CD14-positive monocyte (primary cell): ENCODE measurements at regions not wholly inside any gene's neighbourhood (a gene's known extent, or its start where the extent isn't known, plus 50 kb on each side); places are given as distances from the start of the nearest gene placed in this dataset.

Experiments
- DNase-seq, 3 donors: peaks; one replicate each; pipeline ENCODE4 v3.0.0-alpha.2; 2011 to 2022
- H2AFZ ChIP-seq: 2 replicates; pipeline ENCODE4 v1.6.0; 2012; ENCODE audit warnings: mild to moderate bottlenecking, low read depth, low read length, inconsistent platforms; ENCODE audit not compliant: insufficient read depth, poor library complexity, severe bottlenecking
- H3K27ac ChIP-seq, 2 donors: 1 replicate in 1 of 2; 2 replicates in 1 of 2; pipeline ENCODE4 v1.5.1; 2012 to 2013; ENCODE audit warnings: low read length in 2 of 2, control low read depth in 1 of 2, inconsistent platforms in 1 of 2, low read depth in 1 of 2, mild to moderate bottlenecking in 1 of 2
- H3K27me3 ChIP-seq, 2 donors: one replicate each; pipeline versions ENCODE4 v1.6.0 to v1.6.1; 2011 to 2013; ENCODE audit warnings: low read length in 2 of 2; ENCODE audit not compliant: control insufficient read depth in 2 of 2, insufficient read depth in 2 of 2
- H3K36me3 ChIP-seq, 2 donors: replicated peaks in 1 of 2; 1 replicate in 1 of 2; 2 replicates in 1 of 2; pipeline versions ENCODE4 v1.5.1 to v1.6.1; 2012 to 2013; ENCODE audit warnings: low read length in 2 of 2, control low read depth in 1 of 2, inconsistent platforms in 1 of 2, mild to moderate bottlenecking in 1 of 2; ENCODE audit not compliant: insufficient read depth in 2 of 2, control insufficient read depth in 1 of 2
- H3K4me1 ChIP-seq, 2 donors: 1 replicate in 1 of 2; 2 replicates in 1 of 2; pipeline versions ENCODE4 v1.5.1 to v1.6.1; 2012 to 2013; ENCODE audit warnings: low read length in 2 of 2, control low read depth in 1 of 2, inconsistent platforms in 1 of 2, mild to moderate bottlenecking in 1 of 2, moderate library complexity in 1 of 2; ENCODE audit not compliant: insufficient read depth in 2 of 2, control insufficient read depth in 1 of 2
- H3K4me2 ChIP-seq: replicated peaks from 2 replicates; pipeline ENCODE3; 2012; ENCODE audit warnings: low read length, moderate library complexity, mild to moderate bottlenecking; ENCODE audit not compliant: poor library complexity, severe bottlenecking; ENCODE audit errors: extremely low read depth
- H3K4me3 ChIP-seq, 3 experiments: fragments of 200-600 bp in 1 of 3; sonication (generic) in 1 of 3; replicated peaks in 1 of 3; 1 replicate in 2 of 3; 2 replicates in 1 of 3; pipeline ENCODE4 v1.5.1; 2011 to 2013; ENCODE audit warnings: low read length in 3 of 3, mild to moderate bottlenecking in 3 of 3, control low read depth in 2 of 3, low read depth in 2 of 3, inconsistent platforms in 1 of 3, moderate library complexity in 1 of 3
- H3K79me2 ChIP-seq: 2 replicates; pipeline ENCODE4 v1.6.0; 2012; ENCODE audit warnings: mild to moderate bottlenecking, control low read depth, inconsistent platforms, low read length, moderate library complexity; ENCODE audit not compliant: insufficient read depth
- H3K9ac ChIP-seq: 2 replicates; pipeline ENCODE4 v1.6.0; 2017; ENCODE audit warnings: low read length, mild to moderate bottlenecking; ENCODE audit not compliant: insufficient read depth, poor library complexity, severe bottlenecking
- H3K9me3 ChIP-seq, 2 donors: replicated peaks in 1 of 2; 1 replicate in 1 of 2; 2 replicates in 1 of 2; pipeline versions ENCODE4 v1.5.1 to v1.6.1; 2012 to 2013; ENCODE audit warnings: low read length in 2 of 2, control low read depth in 1 of 2; ENCODE audit not compliant: control insufficient read depth in 1 of 2, insufficient read depth in 1 of 2
- H4K20me1 ChIP-seq: 2 replicates; pipeline ENCODE4 v1.6.0; 2012; ENCODE audit warnings: mild to moderate bottlenecking, low read length, control low read depth, moderate library complexity; ENCODE audit not compliant: insufficient read depth
- H3K27ac Mint-ChIP-seq, 7 donors: one replicate each; pipeline ENCODE4 v1.8.0; 2020; ENCODE audit warnings: mild to moderate bottlenecking in 7 of 7, mixed read lengths in 7 of 7, moderate library complexity in 6 of 7, inconsistent platforms in 2 of 7
- H3K27me3 Mint-ChIP-seq, 3 donors: one replicate each; pipeline ENCODE4 v1.8.0; 2021 to 2022; ENCODE audit warnings: low read depth in 3 of 3, mild to moderate bottlenecking in 3 of 3, mixed read lengths in 3 of 3, moderate library complexity in 3 of 3, inconsistent platforms in 1 of 3
- H3K36me3 Mint-ChIP-seq, 2 donors: one replicate each; pipeline ENCODE4 v1.8.0; 2020; ENCODE audit warnings: mixed read lengths in 2 of 2, inconsistent platforms in 1 of 2, mild to moderate bottlenecking in 1 of 2
- H3K4me1 Mint-ChIP-seq: one replicate; pipeline ENCODE4 v1.8.0; 2020; ENCODE audit warnings: mild to moderate bottlenecking, mixed read lengths
- H3K4me3 Mint-ChIP-seq, 2 donors: one replicate each; pipeline ENCODE4 v1.8.0; 2020; ENCODE audit warnings: mild to moderate bottlenecking in 2 of 2, mixed read lengths in 2 of 2, moderate library complexity in 1 of 2
- H3K9me3 Mint-ChIP-seq, 7 donors: one replicate each; pipeline ENCODE4 v1.8.0; 2020 to 2022; ENCODE audit warnings: mixed read lengths in 7 of 7, mild to moderate bottlenecking in 6 of 7, moderate library complexity in 6 of 7, inconsistent platforms in 2 of 7
- WGBS: methylation state at CpG from one replicate; pipeline ENCODE4 v1.1.5; 2013; ENCODE audit warnings: missing lambda C conversion rate; ENCODE audit not compliant: insufficient coverage; 5-methylcytosine and 5-hydroxymethylcytosine counted together
- intact Hi-C, 2 donors: fragments of 100-400 bp; cut with micrococcal nuclease; formaldehyde crosslinking; loops; one replicate each; pipeline versions ENCODE4 v1.15.0 to v1.15.1; 2023
- TF ChIP-seq, protein P1 (sequence below): fragments of 200-600 bp; IDR thresholded peaks from one replicate; pipeline ENCODE4 v1.8.0; 2022; ENCODE audit warnings: antibody characterized with exemption, mild to moderate bottlenecking

- DNase-seq, result no peak
- Histone ChIP-seq H3K9me3 (no peaks in the 10 kb centered on the region), H3K4me3 (no peak overlapping the region), H3K79me2 (no peaks in the 10 kb centered on the region), H4K20me1 (no peaks in the 10 kb centered on the region), H3K4me2 (no peak overlapping the region), H3K27me3 (no peaks in the 10 kb centered on the region), H3K27ac (no peak overlapping the region), H2AFZ (no peak overlapping the region), H3K9ac (no peak overlapping the region), H3K36me3 (no peaks in the 10 kb centered on the region), H3K4me1 (no peaks in the 10 kb centered on the region)
- no CpG with 5 or more reads among the region's 1 CpG for WGBS
- TF ChIP-seq, protein P1, sequence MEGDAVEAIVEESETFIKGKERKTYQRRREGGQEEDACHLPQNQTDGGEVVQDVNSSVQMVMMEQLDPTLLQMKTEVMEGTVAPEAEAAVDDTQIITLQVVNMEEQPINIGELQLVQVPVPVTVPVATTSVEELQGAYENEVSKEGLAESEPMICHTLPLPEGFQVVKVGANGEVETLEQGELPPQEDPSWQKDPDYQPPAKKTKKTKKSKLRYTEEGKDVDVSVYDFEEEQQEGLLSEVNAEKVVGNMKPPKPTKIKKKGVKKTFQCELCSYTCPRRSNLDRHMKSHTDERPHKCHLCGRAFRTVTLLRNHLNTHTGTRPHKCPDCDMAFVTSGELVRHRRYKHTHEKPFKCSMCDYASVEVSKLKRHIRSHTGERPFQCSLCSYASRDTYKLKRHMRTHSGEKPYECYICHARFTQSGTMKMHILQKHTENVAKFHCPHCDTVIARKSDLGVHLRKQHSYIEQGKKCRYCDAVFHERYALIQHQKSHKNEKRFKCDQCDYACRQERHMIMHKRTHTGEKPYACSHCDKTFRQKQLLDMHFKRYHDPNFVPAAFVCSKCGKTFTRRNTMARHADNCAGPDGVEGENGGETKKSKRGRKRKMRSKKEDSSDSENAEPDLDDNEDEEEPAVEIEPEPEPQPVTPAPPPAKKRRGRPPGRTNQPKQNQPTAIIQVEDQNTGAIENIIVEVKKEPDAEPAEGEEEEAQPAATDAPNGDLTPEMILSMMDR, result no peak
- Mint-ChIP-seq H3K9me3 (peaks cover 0 to 2% (median 0%) of the 10 kb centered on the region in 7 donors), H3K4me3 (no peak overlapping the region), H3K27me3 (no peaks in the 10 kb centered on the region), H3K36me3 (no peaks in the 10 kb centered on the region), H3K4me1 (no peaks in the 10 kb centered on the region), H3K27ac (no peak overlapping the region)
- intact Hi-C loops, result no loop called here
Measured at GRCh38 chr18:68060871-68061270, 544.4 kb upstream of the DSEL start.

DNA sequence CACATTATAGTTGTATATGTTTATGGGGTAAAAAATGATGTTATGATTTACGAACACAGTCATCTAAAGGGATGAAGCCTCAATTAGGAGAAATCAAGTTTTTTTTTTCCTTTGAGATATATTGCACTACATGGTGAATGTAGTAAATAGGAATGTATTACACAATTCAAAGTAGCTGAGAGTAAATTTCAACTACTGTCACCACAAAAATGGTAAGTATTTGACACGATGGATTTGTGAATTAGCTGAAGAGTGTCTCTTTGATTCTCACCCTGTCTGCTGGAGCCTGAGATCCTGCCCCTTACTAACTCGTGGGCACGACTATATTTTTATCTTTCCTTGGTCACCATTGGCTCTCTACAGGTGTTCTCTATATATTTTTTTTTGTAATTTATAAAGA lies 540.4 kb upstream of the DSEL start:
- Mint-ChIP-seq H3K4me1 (no peaks in the 10 kb centered on the region), H3K4me3 (no peak overlapping the region), H3K9me3 (peaks cover 0 to 6% (median 0%) of the 10 kb centered on the region in 7 donors), H3K36me3 (no peaks in the 10 kb centered on the region), H3K27ac (no peak overlapping the region), H3K27me3 (no peaks in the 10 kb centered on the region)
- Histone ChIP-seq H4K20me1 (no peaks in the 10 kb centered on the region), H3K4me3 (no peak overlapping the region), H3K9me3 (peaks cover 0 to 5% of the 10 kb centered on the region in 2 donors), H3K36me3 (no peaks in the 10 kb centered on the region), H2AFZ (no peak overlapping the region), H3K79me2 (no peaks in the 10 kb centered on the region), H3K27me3 (no peaks in the 10 kb centered on the region), H3K27ac (no peak overlapping the region), H3K9ac (no peak overlapping the region), H3K4me2 (no peak overlapping the region), H3K4me1 (no peaks in the 10 kb centered on the region)
- WGBS, result no CpG with 5 or more reads among the region's 4 CpGs
- intact Hi-C loops, result no loop called here
- TF ChIP-seq, protein P1, result no peak
- no peak for DNase-seq
